ENCODE measurements at regions not wholly inside any gene's neighbourhood (a gene's known extent, or its start where the extent isn't known, plus 50 kb on each side); places are given as distances from the start of the nearest gene placed in this dataset.

- TF ChIP-seq CTCF (IDR thresholded peaks at IDR 0.05 in 4 of 5, conservative IDR thresholded peaks at IDR 0.05 in 1 of 5) (no peak), POLR2A (IDR thresholded peaks at IDR 0.05) (no peak)
Measured at GRCh38 chr13:110993788-110994187, 78.9 kb upstream of the ANKRD10 start.

All from gastrocnemius medialis (tissue), 4 donors.